NCI-H2107 (cell line): ENCODE measurements at regions not wholly inside any gene's neighbourhood (a gene's known extent, or its start where the extent isn't known, plus 50 kb on each side); places are given as distances from the start of the nearest gene placed in this dataset.

Source experiments
- DNase-seq: peaks from one replicate; lab custom pipeline; 2025; lab: John Stamatoyannopoulos, UW

GRCh38 chr6:122063076-122063475, 336.4 kb upstream of the HSF2 start:
- peak; percentile 4 for DNase-seq

- DNase-seq: no peak
These were observed 335.7 kb upstream of the HSF2 start for GRCh38 chr6:122063761-122064160.

GRCh38 chr6:122066200-122066599, 333.3 kb upstream of the HSF2 start:
- DNase-seq: no peak

GRCh38 chr6:122068291-122068769, 331.1 kb upstream of the HSF2 start:
- DNase-seq: no peak

- DNase-seq: no peak
These were observed 329.5 kb upstream of the HSF2 start for GRCh38 chr6:122069932-122070331.

- DNase-seq: no peak
These were observed 327.3 kb upstream of the HSF2 start for GRCh38 chr6:122072014-122072647.

GRCh38 chr6:122075084-122075838, 324.2 kb upstream of the HSF2 start:
- DNase-seq: no peak

GRCh38 chr6:122075917-122076316, 323.5 kb upstream of the HSF2 start:
- DNase-seq: no peak

GRCh38 chr6:122077603-122078002, 321.8 kb upstream of the HSF2 start:
- DNase-seq: no peak

GRCh38 chr6:122078481-122078880, 321.0 kb upstream of the HSF2 start:
- DNase-seq: no peak

- no peak for DNase-seq
These were observed 319.5 kb upstream of the HSF2 start for GRCh38 chr6:122079916-122080315.

GRCh38 chr6:122081921-122082320, 317.5 kb upstream of the HSF2 start:
- DNase-seq: no peak

GRCh38 chr6:122082370-122082769, 317.1 kb upstream of the HSF2 start:
- DNase-seq: no peak

GRCh38 chr6:122092366-122092765, 307.1 kb upstream of the HSF2 start:
- no peak for DNase-seq

GRCh38 chr6:122098201-122098678, 301.2 kb upstream of the HSF2 start:
- DNase-seq: no peak

GRCh38 chr6:122102026-122102425, 297.4 kb upstream of the HSF2 start:
- no peak for DNase-seq

GRCh38 chr6:122107256-122107852, 292.1 kb upstream of the HSF2 start:
- no peak for DNase-seq

GRCh38 chr6:122109075-122109474, 290.4 kb upstream of the HSF2 start:
- no peak for DNase-seq

- DNase-seq: no peak
These were observed 284.7 kb upstream of the HSF2 start for GRCh38 chr6:122114717-122115116.

- no peak for DNase-seq
These were observed 283.2 kb upstream of the HSF2 start for GRCh38 chr6:122116119-122116834.

GRCh38 chr6:122116835-122117627, 282.4 kb upstream of the HSF2 start:
- no peak for DNase-seq
